Femur (tissue), 1 donor: ENCODE measurements at regions not wholly inside any gene's neighbourhood (a gene's known extent, or its start where the extent isn't known, plus 50 kb on each side); places are given as distances from the start of the nearest gene placed in this dataset.
"Not testable (repeated sequence)": the region's sequence is repeated elsewhere in the genome, so short reads cannot be mapped to it uniquely, and the experiment has no call there.

ENCODE experiments used
- DNase-seq: peaks from one replicate; pipeline ENCODE4 v3.0.0-alpha.2; 2017

- no peak for DNase-seq
Measured at GRCh38 chr3:65303431-65303830, 615.6 kb upstream of the ADAMTS9 start.

GRCh38 chr3:65291448-65292125, 603.8 kb upstream of the ADAMTS9 start:
- no peak for DNase-seq

DNA sequence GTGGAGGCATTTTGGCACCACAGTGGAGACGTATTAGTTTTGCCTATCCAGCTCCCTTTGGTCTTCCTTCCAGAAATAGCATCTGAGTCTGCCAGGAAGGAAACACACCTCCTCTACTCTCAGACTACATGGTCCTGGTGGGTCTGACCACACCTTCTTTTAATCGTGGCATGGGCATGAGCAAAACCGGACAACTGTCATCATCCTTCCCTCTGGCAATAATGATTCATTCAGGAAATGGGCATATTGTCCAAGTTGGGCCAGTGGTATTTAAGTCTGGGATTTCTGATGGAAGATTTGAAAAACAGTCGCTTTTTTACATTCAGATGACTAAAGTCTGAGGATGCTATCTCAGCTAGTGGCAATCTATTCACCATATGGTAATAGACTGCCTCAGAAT, 601.0 kb upstream of the ADAMTS9 start:
- no peak for DNase-seq

DNA sequence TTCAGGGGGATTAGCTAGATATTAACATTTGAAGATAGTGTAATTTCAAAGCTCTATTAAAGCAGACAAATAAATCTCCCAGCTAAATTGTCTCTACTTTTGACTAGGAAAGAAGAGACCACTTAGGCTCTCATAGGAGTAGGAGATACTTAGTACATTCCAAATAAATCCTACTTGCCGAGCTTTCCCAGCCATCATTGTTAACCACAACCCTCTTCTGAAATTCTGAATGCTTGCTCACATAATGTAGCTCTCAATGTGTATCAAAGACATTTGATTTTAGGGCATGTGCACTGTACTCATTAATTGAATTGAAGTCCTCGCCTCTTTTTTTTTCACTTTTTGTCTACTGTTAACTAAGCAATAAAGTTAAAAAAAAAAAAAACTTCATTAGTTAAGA, 598.2 kb upstream of the ADAMTS9 start:
- DNase-seq = no peak

DNA sequence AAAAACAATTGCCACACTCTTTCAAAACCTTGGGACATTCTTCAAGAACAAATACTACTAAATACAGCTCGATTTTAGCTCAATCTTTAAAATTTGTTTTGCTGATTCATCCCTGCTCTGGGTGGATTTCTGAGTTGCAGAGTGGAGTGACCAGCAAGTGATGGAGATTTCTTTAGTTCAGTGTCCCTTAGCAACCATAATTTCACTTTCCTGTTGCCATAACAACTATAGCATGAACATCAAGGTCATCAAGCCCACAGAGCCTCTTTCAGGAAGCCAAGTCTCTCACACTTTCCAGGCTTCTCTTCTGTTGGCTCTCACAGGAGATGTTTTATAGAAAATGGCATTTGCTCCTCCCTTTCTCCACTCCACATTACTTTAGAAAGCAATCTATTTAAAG, 597.2 kb upstream of the ADAMTS9 start:
- DNase-seq = no peak

DNA sequence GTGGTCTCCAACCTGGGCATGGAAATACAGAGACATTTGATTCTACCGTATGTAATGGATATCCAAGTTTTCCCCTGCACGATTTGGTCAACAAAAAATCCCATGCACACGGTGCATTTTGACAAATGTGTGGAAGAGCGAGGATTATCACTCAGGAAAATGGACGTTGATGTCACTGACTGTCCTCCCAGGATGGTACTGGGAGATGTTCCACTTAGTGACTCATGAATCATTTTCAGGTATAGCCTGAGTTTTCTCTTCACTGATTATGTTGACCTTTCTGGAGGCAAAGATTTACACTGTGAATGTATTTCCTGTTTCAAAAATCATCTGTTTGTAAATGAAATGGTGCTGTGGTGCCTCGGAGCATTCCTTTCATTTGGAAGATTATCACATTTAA, 596.7 kb upstream of the ADAMTS9 start:
- no peak for DNase-seq

DNA sequence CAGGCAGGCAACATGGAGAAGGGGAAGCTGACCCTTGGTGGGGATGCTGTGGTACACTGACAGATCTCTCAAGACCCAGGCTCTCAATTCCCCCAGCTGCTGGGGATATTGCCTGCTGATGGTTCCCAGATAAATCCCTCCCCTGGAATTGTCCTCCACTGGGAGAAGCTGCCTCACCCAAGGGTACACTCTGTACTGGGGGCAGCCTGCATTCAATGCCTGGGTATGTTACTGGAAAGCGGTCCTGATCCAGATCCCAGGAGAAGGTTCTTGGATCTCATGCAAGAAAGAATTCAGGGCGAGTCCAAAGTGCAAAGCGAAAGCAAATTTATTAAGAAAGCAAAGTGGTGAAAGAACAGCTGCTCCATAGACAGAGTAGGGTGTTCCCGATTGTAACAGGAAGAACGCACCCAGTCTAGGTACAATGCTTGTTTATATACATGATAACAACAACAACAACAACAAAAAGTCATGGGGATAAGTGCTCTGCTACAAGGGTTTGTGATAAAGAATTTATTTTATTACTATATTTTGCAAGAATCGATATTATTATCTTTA, 591.5 kb upstream of the ADAMTS9 start:
- no peak for DNase-seq

- DNase-seq = no peak
Measured at GRCh38 chr3:65277798-65278197, 590.0 kb upstream of the ADAMTS9 start.

GRCh38 chr3:65276551-65276950, 588.8 kb upstream of the ADAMTS9 start:
- DNase-seq = no peak

DNA sequence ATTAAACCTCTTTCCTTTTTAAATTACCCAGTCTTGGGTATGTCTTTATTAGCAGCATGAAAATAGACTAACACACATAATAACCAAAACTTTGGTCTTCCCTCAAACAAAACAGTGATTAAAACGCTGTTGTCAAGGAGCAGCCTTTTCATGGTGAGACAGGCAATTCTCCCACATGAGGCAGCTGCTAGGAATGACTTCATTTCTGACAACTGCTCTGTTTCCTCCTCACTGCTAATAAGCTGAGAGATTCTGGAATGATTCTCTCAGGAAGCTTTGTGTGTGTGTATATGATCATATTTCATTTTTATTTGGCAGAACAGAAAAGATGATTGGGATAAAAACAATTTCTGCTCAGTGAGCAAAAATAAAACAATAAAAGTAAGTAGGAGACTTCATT, 580.6 kb upstream of the ADAMTS9 start:
- DNase-seq = peak; percentile 45

DNA sequence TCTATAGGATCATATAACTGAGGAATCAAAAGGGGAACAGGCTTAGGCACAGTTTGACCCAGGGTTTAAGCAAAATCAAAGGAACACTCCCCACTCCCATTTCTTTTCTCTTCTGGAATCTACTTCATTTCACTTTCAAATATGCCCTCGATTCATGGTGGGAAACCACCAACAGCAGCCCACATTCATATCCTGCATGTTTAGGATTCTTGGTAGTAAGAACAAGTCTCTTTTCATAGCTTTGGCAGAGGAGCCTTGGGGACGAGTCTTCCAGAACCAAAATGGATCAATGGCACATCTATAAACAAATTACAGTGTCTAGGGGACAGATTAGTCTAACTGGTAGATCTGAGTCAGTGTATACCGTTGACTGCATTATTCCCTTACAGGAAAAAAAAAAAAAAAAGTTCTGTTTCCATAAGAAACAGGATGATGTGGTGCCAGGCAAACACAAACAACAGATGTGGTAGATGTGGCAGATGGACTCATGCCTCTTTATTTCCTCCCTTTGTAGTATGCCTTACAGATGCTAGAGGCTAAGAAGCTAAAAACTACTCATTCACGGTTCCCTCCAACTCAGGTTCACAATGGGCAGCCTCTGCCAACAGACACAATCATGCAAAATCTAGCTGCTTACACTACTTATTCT, 578.3 kb upstream of the ADAMTS9 start:
- peak; percentile 23 for DNase-seq

DNA sequence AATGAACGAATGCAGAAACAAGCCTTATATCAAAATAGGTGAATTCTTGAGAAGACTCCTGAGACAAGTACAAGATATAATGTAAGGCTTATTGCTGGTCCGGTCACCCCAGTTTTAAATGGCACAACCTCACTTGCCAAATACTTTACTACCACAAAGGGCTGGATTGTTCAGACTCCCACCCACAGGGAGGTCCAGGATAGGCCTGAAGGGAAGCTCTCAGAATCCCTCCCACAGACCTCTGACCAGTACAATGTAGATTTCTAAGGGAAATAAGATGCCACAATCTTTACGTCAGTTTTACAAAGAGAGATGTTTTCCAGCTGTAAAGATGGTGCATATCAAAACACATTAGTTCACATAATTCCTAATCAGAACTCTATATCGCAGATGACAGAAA, 577.7 kb upstream of the ADAMTS9 start:
- DNase-seq = peak; percentile 23

DNA sequence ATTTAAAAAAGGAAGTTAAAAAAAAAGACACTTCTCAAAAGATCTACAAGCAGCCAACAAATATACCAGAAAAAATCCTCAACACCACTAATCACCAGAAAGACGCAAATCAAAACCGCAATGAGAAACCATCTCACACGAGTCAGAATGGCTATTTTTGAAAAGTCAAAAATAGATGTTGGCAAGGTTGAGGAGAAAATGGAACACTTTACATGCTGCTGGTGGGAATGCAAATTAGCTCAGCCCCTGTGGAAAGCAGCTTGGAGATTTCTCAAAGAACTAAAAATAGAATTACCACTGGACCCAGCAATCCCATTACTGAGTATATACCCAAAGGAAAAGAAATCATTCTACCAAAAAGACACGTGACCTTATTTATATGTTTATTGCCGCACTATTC, 574.7 kb upstream of the ADAMTS9 start:
- DNase-seq = no peak

DNA sequence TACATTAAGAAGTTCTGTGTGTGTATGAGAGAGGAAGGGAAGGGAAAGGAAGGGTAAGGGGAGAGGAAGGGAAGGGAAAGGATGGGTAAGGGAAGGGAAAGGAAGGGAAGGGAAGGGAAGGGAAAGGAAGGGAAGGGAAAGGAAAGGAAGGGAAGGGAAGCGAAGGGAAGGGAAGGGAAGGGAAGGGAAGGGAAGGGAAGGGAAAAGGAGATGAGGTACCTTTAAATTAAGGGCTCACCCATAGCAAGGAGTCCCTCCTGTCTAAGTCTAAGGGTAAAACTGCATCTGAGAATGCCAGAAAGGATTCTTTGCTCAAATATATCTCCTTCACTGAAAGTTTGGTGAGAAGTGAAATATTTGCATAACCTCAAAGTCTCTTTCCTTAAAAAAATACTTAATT, 572.1 kb upstream of the ADAMTS9 start:
- no peak for DNase-seq

GRCh38 chr3:65252914-65253313, 565.1 kb upstream of the ADAMTS9 start:
- not testable (repeated sequence) for DNase-seq

DNA sequence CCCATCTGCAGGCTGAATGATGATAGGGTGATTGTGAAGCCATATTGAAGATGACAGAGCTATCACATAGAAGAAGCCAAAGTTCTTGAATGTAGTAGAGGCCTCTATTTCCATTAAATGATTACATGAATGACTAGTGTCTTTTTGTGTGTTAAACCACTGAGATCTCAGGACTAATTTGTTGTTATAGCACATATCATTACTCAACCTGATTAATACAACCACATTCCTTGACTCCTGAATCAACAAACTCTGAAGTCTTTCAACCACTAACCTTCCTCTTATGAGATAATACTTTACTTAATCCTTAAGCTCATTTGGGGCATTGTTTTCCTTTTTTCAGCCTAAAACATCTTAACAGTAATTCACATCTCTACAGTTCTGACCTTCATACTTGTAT, 564.5 kb upstream of the ADAMTS9 start:
- no peak for DNase-seq

DNA sequence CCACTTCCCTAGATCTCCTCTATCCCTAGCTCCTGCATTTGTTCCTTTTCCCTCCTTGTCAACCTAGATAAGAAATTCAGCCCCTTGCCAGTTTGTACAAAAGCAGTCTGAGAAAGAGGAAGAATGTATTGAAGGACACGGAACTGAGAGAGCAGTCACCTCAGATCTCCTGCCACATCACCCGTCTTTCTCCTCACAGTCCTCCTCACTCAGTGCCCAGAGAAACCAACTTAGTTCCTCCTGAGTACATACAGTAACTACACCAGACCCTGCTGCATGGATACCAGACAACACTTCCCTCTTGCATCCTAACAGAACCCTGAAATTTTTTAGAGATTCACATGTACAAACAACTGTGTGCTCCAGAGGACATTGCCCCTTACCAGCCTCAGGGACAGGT, 563.6 kb upstream of the ADAMTS9 start:
- DNase-seq = no peak

DNA sequence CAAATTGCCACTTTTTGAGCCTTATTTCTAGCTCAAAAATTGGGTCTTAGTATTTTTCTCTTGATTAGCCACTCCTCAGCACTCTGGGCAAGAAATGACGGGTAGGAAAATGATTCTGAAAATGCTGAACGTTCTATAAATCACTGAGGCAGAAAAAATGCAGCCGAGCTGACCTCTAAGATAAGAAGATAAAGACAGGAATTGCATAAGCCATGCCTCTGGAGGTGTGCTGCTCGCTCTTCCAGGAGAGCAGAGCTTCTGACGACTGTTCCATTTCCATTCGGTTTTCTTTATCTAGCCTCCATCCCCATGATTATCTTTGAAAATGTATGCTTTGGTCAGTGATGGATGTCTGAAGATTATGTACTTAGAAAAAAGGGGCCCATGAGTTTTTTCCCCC, 558.8 kb upstream of the ADAMTS9 start:
- no peak for DNase-seq

GRCh38 chr3:65245133-65246063, 557.6 kb upstream of the ADAMTS9 start:
- DNase-seq = no peak

GRCh38 chr3:65240366-65240765, 552.6 kb upstream of the ADAMTS9 start:
- DNase-seq = no peak

GRCh38 chr3:65238652-65239051, 550.9 kb upstream of the ADAMTS9 start:
- no peak for DNase-seq

DNA sequence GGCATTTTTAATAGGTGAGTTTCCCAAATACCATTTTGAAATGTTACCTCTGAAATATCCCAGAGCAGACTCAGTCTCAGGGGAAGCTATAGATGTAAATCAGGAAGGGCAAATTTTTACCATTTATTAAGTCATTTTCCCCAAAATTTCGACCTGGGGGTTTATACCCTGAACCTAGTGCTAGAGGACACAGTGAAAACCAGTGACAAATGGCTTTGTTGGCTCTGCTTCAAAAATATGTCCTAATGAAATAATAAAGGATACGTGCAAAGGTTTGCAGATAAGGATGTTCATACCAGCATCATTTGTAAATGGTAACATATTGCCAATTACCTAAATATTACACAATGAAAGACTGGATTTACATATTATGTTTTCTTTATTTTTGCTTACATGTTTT, 546.7 kb upstream of the ADAMTS9 start:
- no peak for DNase-seq

DNA sequence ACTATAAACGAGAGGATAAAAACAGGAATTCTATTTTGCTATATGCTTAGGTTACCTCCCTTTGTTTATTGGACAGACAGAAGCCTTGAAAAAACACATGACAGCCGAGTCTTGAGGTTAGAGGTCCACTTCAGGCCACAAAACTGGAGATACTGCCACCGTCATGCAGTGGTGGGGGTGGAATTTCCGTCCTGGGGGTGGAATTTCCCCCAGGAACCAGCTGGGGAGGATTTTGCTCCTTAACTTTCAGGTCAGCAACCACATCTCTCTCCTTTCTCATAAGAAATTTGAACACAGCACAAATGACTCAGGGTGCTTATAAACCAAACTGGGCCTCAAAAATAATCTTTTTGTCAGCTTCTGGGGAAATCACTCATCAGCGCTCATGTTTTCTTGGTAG, 545.8 kb upstream of the ADAMTS9 start:
- no peak for DNase-seq

DNA sequence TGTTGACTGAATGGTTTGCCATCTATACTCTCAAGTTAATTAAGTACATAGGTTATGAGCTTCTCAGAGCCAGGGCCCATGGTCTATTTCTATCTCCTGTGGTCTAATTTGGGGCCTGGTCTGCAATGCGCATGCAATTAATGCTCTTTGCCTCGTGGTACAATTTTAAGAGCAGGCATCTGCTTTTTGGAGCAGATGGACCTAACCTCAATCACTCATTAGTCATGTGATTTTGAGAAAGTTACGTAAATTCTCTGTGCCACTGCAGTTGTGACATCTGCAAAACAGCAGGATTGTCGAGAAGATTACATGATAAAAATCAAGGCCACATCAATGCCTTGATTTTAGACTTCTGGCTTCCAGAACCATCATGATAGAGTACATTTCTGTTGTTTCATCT, 543.7 kb upstream of the ADAMTS9 start:
- no peak for DNase-seq
